Prostate gland (tissue), 2 donors: ENCODE measurements at regions not wholly inside any gene's neighbourhood (a gene's known extent, or its start where the extent isn't known, plus 50 kb on each side); places are given as distances from the start of the nearest gene placed in this dataset.

ENCODE experiments used
- DNase-seq: peaks from one replicate; pipeline ENCODE4 v3.0.0-alpha.2; 2019; ENCODE audit warnings: low spot score
- H3K27ac ChIP-seq, 2 donors: fragments of 200-600 bp; sonication (generic); 2 replicates each; pipeline ENCODE4 v1.5.1; 2017 to 2019
- H3K27me3 ChIP-seq: fragments of 200-600 bp; sonication (generic); replicated peaks from 2 replicates; pipeline ENCODE4 v1.5.1; 2019; ENCODE audit not compliant: insufficient read depth
- H3K36me3 ChIP-seq, 2 donors: fragments of 200-600 bp; sonication (generic); 1 replicate in 1 of 2; 2 replicates in 1 of 2; pipeline versions ENCODE4 v1.5.1 to v1.8.1; 2017 to 2019
- H3K4me1 ChIP-seq: fragments of 200-600 bp; sonication (generic); replicated peaks from 2 replicates; pipeline ENCODE4 v1.5.1; 2019
- H3K4me3 ChIP-seq, 2 donors: fragments of 200-600 bp; sonication (generic); 2 replicates each; pipeline ENCODE4 v1.5.1; 2017 to 2019
- H3K9me3 ChIP-seq: fragments of 200-600 bp; sonication (generic); 2 replicates; pipeline ENCODE4 v1.5.1; 2017
- POLR2A ChIP-seq: fragments of 450-650 bp; IDR thresholded peaks from one replicate; pipeline ENCODE4 v1.6.1; 2016; ENCODE audit warnings: antibody characterized with exemption, mild to moderate bottlenecking
- POLR2AphosphoS5 ChIP-seq: sonication (generic); formaldehyde crosslinking; IDR thresholded peaks from one replicate; pipeline ENCODE4 v1.6.1; 2017; ENCODE audit warnings: antibody characterized with exemption
- WGBS: methylation state at CpG from one replicate; pipeline ENCODE4 v1.1.5; 2018; 5-methylcytosine and 5-hydroxymethylcytosine counted together
- intact Hi-C: fragments of 100-400 bp; cut with DNase I; formaldehyde crosslinking; loops from one replicate; pipeline ENCODE4 v1.14.2; 2022
- TF ChIP-seq, protein P1 (sequence below), 4 experiments: fragments of 200-600 bp in 2 of 4; fragments of 450-650 bp in 2 of 4; sonication (generic) in 2 of 4; IDR thresholded peaks; 1 replicate in 3 of 4; 2 replicates in 1 of 4; pipeline ENCODE4 v1.5.1; 2016 to 2019; ENCODE audit warnings: antibody characterized with exemption in 4 of 4, mild to moderate bottlenecking in 2 of 4, moderate library complexity in 2 of 4

DNA sequence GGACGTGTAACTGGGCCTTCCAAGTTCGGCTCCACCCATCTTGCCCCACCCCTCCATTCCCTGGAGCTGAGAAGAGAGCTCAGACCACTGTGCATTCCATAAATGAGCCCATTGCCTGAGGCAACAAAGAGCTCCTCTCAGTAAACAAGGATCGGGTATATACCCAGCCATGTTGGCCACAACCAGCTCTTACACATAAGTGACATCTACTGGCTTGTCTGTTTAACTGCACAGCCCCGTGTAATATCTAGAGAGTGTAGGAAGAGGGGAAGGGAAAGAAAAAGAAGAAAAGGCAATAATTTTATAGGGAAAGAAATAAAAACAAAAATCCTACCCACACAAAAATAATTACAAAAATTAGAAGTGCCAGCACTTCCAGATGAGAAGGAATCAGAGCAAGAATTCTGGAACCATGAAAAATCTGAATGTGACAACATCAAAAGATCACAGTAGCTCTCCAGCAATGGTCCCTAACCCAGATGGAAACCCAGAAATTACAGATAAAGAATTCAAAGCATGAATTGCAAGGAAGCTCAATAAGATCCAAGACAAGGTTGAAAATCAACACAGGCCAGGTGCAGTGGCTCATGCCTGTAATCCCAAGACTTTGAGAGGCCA lies 308.1 kb downstream of the RPAP3 start:
- Histone ChIP-seq H3K4me3 (no peak overlapping the region), H3K27ac (no peak overlapping the region), H3K9me3 (no peaks in the 10 kb centered on the region), H3K36me3 (no peaks in the 10 kb centered on the region), H3K4me1 (no peaks in the 10 kb centered on the region), H3K27me3 (no peaks in the 10 kb centered on the region)
- peak; percentile 12 for DNase-seq
- intact Hi-C loops, result loop anchor here (5.0 kb wide), 1 partner anchor 320 kb away; the partner anchor contains the start of genes AMIGO2 and PCED1B
- TF ChIP-seq POLR2AphosphoS5 (peak; percentile 21), POLR2A (no peak)
- TF ChIP-seq, protein P1, sequence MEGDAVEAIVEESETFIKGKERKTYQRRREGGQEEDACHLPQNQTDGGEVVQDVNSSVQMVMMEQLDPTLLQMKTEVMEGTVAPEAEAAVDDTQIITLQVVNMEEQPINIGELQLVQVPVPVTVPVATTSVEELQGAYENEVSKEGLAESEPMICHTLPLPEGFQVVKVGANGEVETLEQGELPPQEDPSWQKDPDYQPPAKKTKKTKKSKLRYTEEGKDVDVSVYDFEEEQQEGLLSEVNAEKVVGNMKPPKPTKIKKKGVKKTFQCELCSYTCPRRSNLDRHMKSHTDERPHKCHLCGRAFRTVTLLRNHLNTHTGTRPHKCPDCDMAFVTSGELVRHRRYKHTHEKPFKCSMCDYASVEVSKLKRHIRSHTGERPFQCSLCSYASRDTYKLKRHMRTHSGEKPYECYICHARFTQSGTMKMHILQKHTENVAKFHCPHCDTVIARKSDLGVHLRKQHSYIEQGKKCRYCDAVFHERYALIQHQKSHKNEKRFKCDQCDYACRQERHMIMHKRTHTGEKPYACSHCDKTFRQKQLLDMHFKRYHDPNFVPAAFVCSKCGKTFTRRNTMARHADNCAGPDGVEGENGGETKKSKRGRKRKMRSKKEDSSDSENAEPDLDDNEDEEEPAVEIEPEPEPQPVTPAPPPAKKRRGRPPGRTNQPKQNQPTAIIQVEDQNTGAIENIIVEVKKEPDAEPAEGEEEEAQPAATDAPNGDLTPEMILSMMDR (IDR thresholded peaks at IDR 0.05), result peak in 3 of 4 experiments; percentile 31 to 49 (median 48)
- 58% methylated on average over 4 of the region's 4 CpGs for WGBS

DNA sequence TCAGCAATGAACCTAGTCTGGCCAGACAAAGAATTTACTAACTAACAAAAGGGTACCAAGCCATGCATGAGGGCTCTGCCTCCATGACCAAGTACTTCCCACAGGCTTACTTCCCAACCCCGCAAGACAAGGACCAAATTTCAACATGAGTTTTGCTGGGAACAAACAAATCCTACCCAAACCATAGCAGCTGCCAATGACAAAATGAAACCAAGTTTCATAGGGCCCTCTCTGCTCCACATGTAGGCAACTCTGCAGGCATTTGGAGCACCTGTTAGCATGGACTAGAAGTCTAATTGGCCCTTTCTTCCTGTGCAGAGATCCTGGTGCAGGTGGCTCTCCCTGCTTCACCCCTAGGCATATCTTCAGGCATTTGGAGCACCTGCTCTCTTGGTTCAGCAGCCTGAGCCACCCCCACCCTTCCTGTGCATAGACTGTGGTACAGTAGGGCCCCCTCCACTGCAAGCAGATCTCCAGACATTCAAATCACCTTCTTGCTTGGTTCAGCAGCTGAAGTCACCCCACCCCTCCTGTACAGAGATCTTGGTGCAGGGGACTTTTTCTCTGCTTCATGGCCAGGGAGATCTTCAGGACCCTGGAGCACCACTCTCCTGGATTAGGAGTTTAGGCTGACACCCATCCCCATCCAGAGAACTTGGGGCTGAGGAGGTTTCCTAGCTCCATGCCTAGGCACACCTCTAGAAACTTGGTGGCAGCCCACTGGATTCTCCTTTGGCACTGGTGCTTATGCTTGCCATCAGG lies 308.7 kb downstream of the RPAP3 start:
- Histone ChIP-seq H3K27ac (no peak overlapping the region), H3K36me3 (no peaks in the 10 kb centered on the region), H3K9me3 (no peaks in the 10 kb centered on the region), H3K4me3 (no peak overlapping the region), H3K4me1 (no peaks in the 10 kb centered on the region), H3K27me3 (no peaks in the 10 kb centered on the region)
- intact Hi-C loops, result loop anchor here (5.0 kb wide), 1 partner anchor 320 kb away; the partner anchor contains the start of genes AMIGO2 and PCED1B
- WGBS, result 95% methylated on average over 1 of the region's 1 CpG
- DNase-seq, result no peak
- TF ChIP-seq POLR2AphosphoS5 (no peak), POLR2A (no peak)
- TF ChIP-seq, protein P1 (IDR thresholded peaks at IDR 0.05), result no peak

DNA sequence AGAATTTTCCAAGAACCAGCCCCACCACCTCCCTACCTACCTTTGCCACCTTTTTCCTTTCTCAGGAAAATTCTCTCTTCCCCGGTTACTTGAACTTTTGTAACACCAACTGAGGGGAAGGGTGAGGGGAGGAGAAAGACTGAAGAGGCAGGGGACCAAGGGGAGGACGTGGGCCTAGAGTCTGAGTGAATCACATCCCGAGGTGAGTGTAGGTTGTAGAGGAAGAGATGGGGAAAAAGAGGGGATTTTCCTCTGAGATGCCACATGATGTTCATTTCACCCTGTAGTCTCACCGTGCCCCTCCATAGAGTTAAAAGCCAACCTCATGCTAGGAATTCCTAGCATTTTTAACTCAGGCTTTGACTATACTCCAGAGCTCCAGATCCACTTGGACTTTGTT lies 311.8 kb downstream of the RPAP3 start:
- WGBS, result 86% methylated on average over 4 of the region's 4 CpGs
- H3K4me3 ChIP-seq, result no peak overlapping the region
- DNase-seq, result no peak
- H3K4me1 ChIP-seq, result no peaks in the 10 kb centered on the region
- no peaks in the 10 kb centered on the region for H3K36me3 ChIP-seq
- no peaks in the 10 kb centered on the region for H3K9me3 ChIP-seq
- intact Hi-C loops, result no loop called here
- TF ChIP-seq POLR2A (no peak), POLR2AphosphoS5 (no peak)
- TF ChIP-seq, protein P1 (IDR thresholded peaks at IDR 0.05), result no peak
- H3K27me3 ChIP-seq, result no peaks in the 10 kb centered on the region
- no peak overlapping the region for H3K27ac ChIP-seq

DNA sequence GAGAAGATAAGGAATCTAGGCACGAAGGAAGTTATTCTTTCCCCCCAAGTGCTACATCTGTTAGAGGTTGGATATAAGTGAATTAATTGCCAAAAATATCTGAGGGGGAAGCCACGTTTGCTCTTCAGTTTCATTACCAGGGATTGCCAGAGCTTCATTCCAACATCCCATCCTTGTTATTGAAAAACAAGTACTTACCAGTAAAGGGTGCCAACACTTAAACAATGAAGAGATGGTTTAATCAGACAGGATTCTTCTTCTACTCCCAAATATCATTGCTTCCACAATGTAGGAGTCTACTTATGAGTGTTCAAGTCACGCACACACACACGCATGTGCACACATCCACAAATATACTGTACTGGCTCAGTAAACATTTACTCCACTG lies 312.4 kb downstream of the RPAP3 start:
- no peaks in the 10 kb centered on the region for H3K36me3 ChIP-seq
- intact Hi-C loops, result no loop called here
- WGBS, result 28% methylated on average over 4 of the region's 4 CpGs
- no peak for TF ChIP-seq POLR2AphosphoS5
- TF ChIP-seq POLR2A, result no peak
- TF ChIP-seq, protein P1 (IDR thresholded peaks at IDR 0.05), result no peak
- H3K27me3 ChIP-seq, result no peaks in the 10 kb centered on the region
- H3K9me3 ChIP-seq, result no peaks in the 10 kb centered on the region
- DNase-seq, result no peak
- no peak overlapping the region for H3K27ac ChIP-seq
- no peak overlapping the region for H3K4me3 ChIP-seq
- no peaks in the 10 kb centered on the region for H3K4me1 ChIP-seq

DNA sequence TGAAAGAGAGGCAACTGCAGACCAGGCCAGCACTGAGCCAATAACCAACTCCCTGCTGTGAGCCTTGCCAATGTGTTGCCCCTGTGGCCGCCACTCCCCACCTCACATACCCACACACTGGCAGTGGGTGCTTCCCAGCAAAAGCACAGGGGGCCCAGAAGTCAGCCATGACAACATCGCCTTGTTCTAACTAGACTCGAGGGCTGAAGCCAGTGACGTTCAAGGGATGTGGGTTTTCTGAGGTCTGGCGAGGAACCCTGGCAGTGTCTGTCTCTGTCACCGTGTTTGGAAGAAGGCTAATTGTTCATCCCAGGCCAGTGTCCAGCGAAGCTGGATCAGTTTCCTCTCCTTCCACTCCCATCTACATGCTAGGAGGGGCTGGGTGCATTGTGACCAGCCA lies 311.8 kb upstream of the AMIGO2 start:
- Histone ChIP-seq H3K27me3 (no peaks in the 10 kb centered on the region), H3K4me3 (no peak overlapping the region), H3K27ac (no peak overlapping the region), H3K4me1 (no peaks in the 10 kb centered on the region), H3K36me3 (no peaks in the 10 kb centered on the region), H3K9me3 (no peaks in the 10 kb centered on the region)
- DNase-seq, result no peak
- TF ChIP-seq POLR2AphosphoS5 (no peak), POLR2A (no peak)
- TF ChIP-seq, protein P1 (IDR thresholded peaks at IDR 0.05), result no peak
- WGBS, result 92% methylated on average over 7 of the region's 7 CpGs
- intact Hi-C loops, result no loop called here
